Calu3 (cell line): ENCODE measurements at regions not wholly inside any gene's neighbourhood (a gene's known extent, or its start where the extent isn't known, plus 50 kb on each side); places are given as distances from the start of the nearest gene placed in this dataset.

Experiments
- BruUV-seq: library from RNA; stranded (reverse); fragments of 400-500 nt; replicated peaks from 2 replicates; lab custom pipeline; 2021; lab: Mats Ljungman, UMichigan
- CTCF ChIA-PET: fragments of 300-600 bp; sonication (Branson Sonifier 250); formaldehyde crosslinking; loops from one replicate; lab custom pipeline; 2022; ENCODE audit warnings: antibody characterized with exemption; lab: Charles Lee
- DNase-seq: peaks from one replicate; pipeline ENCODE4 v3.0.0; 2022
- H3K27ac Mint-ChIP-seq: one replicate; pipeline ENCODE4 v1.8.0; 2022; ENCODE audit warnings: mixed read lengths; ENCODE audit not compliant: unreplicated experiment
- H3K27me3 Mint-ChIP-seq: one replicate; pipeline ENCODE4 v1.8.0; 2022; ENCODE audit warnings: mixed read lengths; ENCODE audit not compliant: unreplicated experiment
- H3K36me3 Mint-ChIP-seq: one replicate; pipeline ENCODE4 v1.8.0; 2022; ENCODE audit warnings: mild to moderate bottlenecking, moderate library complexity, mixed read lengths; ENCODE audit not compliant: insufficient read depth, unreplicated experiment
- H3K4me1 Mint-ChIP-seq: one replicate; pipeline ENCODE4 v1.8.0; 2022; ENCODE audit warnings: mild to moderate bottlenecking, low read depth, mixed read lengths; ENCODE audit not compliant: unreplicated experiment
- H3K4me3 Mint-ChIP-seq: one replicate; pipeline ENCODE4 v1.8.0; 2022; ENCODE audit warnings: mild to moderate bottlenecking, low read depth, moderate library complexity, mixed read lengths; ENCODE audit not compliant: unreplicated experiment
- H3K9me3 Mint-ChIP-seq: one replicate; pipeline ENCODE4 v1.8.0; 2022; ENCODE audit warnings: low read depth, mixed read lengths; ENCODE audit not compliant: unreplicated experiment
- CTCF ChIP-seq: fragments of 200-600 bp; IDR thresholded peaks from one replicate; pipeline ENCODE4 v1.8.0; 2022; ENCODE audit warnings: antibody characterized with exemption; ENCODE audit not compliant: unreplicated experiment
- intact Hi-C: fragments of 100-400 bp; cut with micrococcal nuclease; formaldehyde crosslinking; loops from one replicate; pipeline ENCODE4 v1.10.0; 2022; ENCODE audit not compliant: unreplicated experiment

DNA sequence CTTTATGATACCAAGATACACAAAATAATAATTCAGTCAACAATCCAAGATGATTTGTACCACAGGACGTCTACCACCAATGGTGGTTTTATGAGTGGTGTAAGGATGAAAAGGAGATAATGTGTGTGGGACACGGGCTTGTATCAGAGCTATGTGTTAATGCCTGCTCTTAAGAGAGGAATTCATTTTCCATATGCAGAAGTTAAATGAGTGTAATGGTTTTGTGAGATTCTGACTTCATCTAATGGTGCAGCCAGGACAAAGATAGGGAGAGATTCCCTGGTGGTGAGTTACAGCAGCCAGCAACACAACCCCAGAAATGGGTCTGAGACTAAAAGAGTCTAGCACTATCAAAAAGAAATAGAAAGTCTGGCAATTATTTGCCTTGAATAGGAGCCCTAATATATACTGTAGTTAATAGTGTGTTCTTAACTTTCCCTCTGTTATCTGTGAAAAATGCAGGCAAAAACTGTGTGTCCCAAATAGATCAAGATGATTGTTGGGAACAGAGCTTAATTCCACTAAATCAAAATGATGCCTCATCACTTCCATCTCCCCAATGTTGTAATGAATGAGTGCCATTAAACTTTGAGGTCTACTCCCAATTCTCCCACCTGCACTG is 455.0 kb upstream of the TCF4 start:
- no peak for TF ChIP-seq CTCF
- Mint-ChIP-seq H3K4me3 (peak overlapping the region; percentile 3), H3K36me3 (no peaks in the 10 kb centered on the region), H3K27ac (peak overlapping the region; percentile 32), H3K9me3 (peaks cover 11% of the 10 kb centered on the region), H3K27me3 (no peaks in the 10 kb centered on the region), H3K4me1 (peaks cover 23% of the 10 kb centered on the region)
- intact Hi-C loops, result no loop called here
- CTCF ChIA-PET, result interaction anchor here (0.7 kb wide), 1 partner anchor 198 kb away, joined by 3 read pairs; no protein-coding TSS in a partner anchor
- BruUV-seq, result no TSS peak
- no peak for DNase-seq

- intact Hi-C loops, result no loop called here
- Mint-ChIP-seq H3K27me3 (no peaks in the 10 kb centered on the region), H3K4me3 (no peak overlapping the region), H3K4me1 (peaks cover 13% of the 10 kb centered on the region), H3K9me3 (peaks cover 13% of the 10 kb centered on the region), H3K27ac (no peak overlapping the region), H3K36me3 (no peaks in the 10 kb centered on the region)
- DNase-seq, result peak; percentile 7
- CTCF ChIA-PET, result no interaction called here
- no TSS peak for BruUV-seq
- no peak for TF ChIP-seq CTCF
Measured at GRCh38 chr18:56038171-56039030, 450.4 kb upstream of the TCF4 start.

GRCh38 chr18:56036741-56037140 is 448.7 kb upstream of the TCF4 start:
- no peak for TF ChIP-seq CTCF

DNA sequence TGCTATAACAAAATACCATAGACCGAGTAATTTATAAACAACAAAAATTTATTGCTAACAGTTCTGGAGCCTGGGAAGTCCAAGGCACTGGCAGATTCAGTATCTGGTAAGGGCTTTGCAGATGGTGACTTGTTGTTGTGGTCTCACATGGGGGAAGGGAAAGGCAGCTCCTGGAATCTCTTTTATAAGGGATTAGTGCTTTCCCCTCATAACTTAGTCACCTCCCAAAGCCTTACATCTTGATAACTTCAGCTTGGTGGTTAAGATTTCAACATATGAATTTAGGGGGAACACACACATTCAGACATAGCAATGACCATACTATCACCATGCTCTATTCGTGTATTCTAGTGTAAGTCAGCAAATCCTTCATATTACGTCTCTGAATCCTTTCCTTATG is 447.6 kb upstream of the TCF4 start:
- Mint-ChIP-seq H3K27ac (no peak overlapping the region), H3K36me3 (no peaks in the 10 kb centered on the region), H3K9me3 (peaks cover 13% of the 10 kb centered on the region), H3K4me1 (peaks cover 6% of the 10 kb centered on the region), H3K4me3 (no peak overlapping the region), H3K27me3 (no peaks in the 10 kb centered on the region)
- TF ChIP-seq CTCF, result no peak
- DNase-seq, result no peak
- intact Hi-C loops, result no loop called here
- no TSS peak for BruUV-seq
- CTCF ChIA-PET, result no interaction called here

More at GRCh38 chr18:56036741-56037140, 448.7 kb upstream of the TCF4 start:
- H3K27me3 Mint-ChIP-seq, result no peaks in the 10 kb centered on the region
- H3K4me3 Mint-ChIP-seq, result no peak overlapping the region
- DNase-seq, result no peak
- BruUV-seq, result no TSS peak
- H3K9me3 Mint-ChIP-seq, result peaks cover 13% of the 10 kb centered on the region
- H3K27ac Mint-ChIP-seq, result no peak overlapping the region
- CTCF ChIA-PET, result no interaction called here
- H3K36me3 Mint-ChIP-seq, result no peaks in the 10 kb centered on the region
- intact Hi-C loops, result no loop called here
- peaks cover 6% of the 10 kb centered on the region for H3K4me1 Mint-ChIP-seq
